Activated naive CD8-positive, alpha-beta T cell (primary cell): ENCODE measurements at regions not wholly inside any gene's neighbourhood (a gene's known extent, or its start where the extent isn't known, plus 50 kb on each side); places are given as distances from the start of the nearest gene placed in this dataset.

Source experiments
- H3K27ac Mint-ChIP-seq: one replicate; pipeline ENCODE4 v1.8.0; 2021; ENCODE audit warnings: mixed read lengths
- H3K27me3 Mint-ChIP-seq: one replicate; pipeline ENCODE4 v1.8.0; 2021; ENCODE audit warnings: mixed read lengths
- H3K36me3 Mint-ChIP-seq: one replicate; pipeline ENCODE4 v1.8.0; 2021; ENCODE audit warnings: mixed read lengths
- H3K4me1 Mint-ChIP-seq: one replicate; pipeline ENCODE4 v1.8.0; 2021; ENCODE audit warnings: low read depth, mixed read lengths
- H3K4me3 Mint-ChIP-seq: one replicate; pipeline ENCODE4 v1.8.0; 2021; ENCODE audit warnings: mild to moderate bottlenecking, mixed read lengths
- H3K9me3 Mint-ChIP-seq: one replicate; pipeline ENCODE4 v1.8.0; 2021; ENCODE audit warnings: low read depth, mixed read lengths

GRCh38 chr6:14738497-14738896, 507.4 kb upstream of the JARID2 start:
- Mint-ChIP-seq H3K9me3 (no peaks in the 10 kb centered on the region), H3K4me3 (no peak overlapping the region), H3K27ac (peak overlapping the region; percentile 72), H3K36me3 (no peaks in the 10 kb centered on the region), H3K27me3 (no peaks in the 10 kb centered on the region), H3K4me1 (peaks cover 61% of the 10 kb centered on the region)

GRCh38 chr6:14738933-14739332, 506.9 kb upstream of the JARID2 start:
- peaks cover 61% of the 10 kb centered on the region for H3K4me1 Mint-ChIP-seq

GRCh38 chr6:14739827-14740226, 506.0 kb upstream of the JARID2 start:
- Mint-ChIP-seq H3K4me1 (peaks cover 57% of the 10 kb centered on the region), H3K27me3 (no peaks in the 10 kb centered on the region), H3K36me3 (no peaks in the 10 kb centered on the region), H3K4me3 (no peak overlapping the region), H3K9me3 (no peaks in the 10 kb centered on the region), H3K27ac (no peak overlapping the region)

More at GRCh38 chr6:14738933-14739332, 506.9 kb upstream of the JARID2 start:
- Mint-ChIP-seq H3K27ac (peak overlapping the region; percentile 72), H3K36me3 (no peaks in the 10 kb centered on the region), H3K4me3 (no peak overlapping the region), H3K27me3 (no peaks in the 10 kb centered on the region), H3K9me3 (no peaks in the 10 kb centered on the region)

- Mint-ChIP-seq H3K4me1 (peaks cover 53% of the 10 kb centered on the region), H3K36me3 (peaks cover 8% of the 10 kb centered on the region), H3K27me3 (no peaks in the 10 kb centered on the region), H3K27ac (peak overlapping the region; percentile 90), H3K4me3 (no peak overlapping the region), H3K9me3 (peaks cover 10% of the 10 kb centered on the region)
Observed at GRCh38 chr6:14742171-14742570, 503.7 kb upstream of the JARID2 start.

GRCh38 chr6:14742680-14743079, 503.2 kb upstream of the JARID2 start:
- Mint-ChIP-seq H3K27ac (peak overlapping the region; percentile 90), H3K9me3 (peaks cover 10% of the 10 kb centered on the region), H3K4me1 (peaks cover 55% of the 10 kb centered on the region), H3K4me3 (no peak overlapping the region), H3K36me3 (peaks cover 8% of the 10 kb centered on the region), H3K27me3 (no peaks in the 10 kb centered on the region)

GRCh38 chr6:14743144-14743473, 502.8 kb upstream of the JARID2 start:
- Mint-ChIP-seq H3K4me3 (peak overlapping the region; percentile 55), H3K27me3 (no peaks in the 10 kb centered on the region), H3K27ac (peak overlapping the region; percentile 90), H3K36me3 (peaks cover 8% of the 10 kb centered on the region), H3K9me3 (peaks cover 10% of the 10 kb centered on the region), H3K4me1 (peaks cover 57% of the 10 kb centered on the region)

- Mint-ChIP-seq H3K36me3 (peaks cover 8% of the 10 kb centered on the region), H3K27me3 (no peaks in the 10 kb centered on the region), H3K9me3 (peaks cover 10% of the 10 kb centered on the region), H3K4me1 (peaks cover 59% of the 10 kb centered on the region), H3K4me3 (peak overlapping the region; percentile 55), H3K27ac (peak overlapping the region; percentile 90)
Observed at GRCh38 chr6:14743474-14744211, 502.2 kb upstream of the JARID2 start.

- Mint-ChIP-seq H3K36me3 (peaks cover 8% of the 10 kb centered on the region), H3K4me1 (peaks cover 59% of the 10 kb centered on the region), H3K27ac (peak overlapping the region; percentile 90), H3K9me3 (peaks cover 10% of the 10 kb centered on the region), H3K27me3 (no peaks in the 10 kb centered on the region), H3K4me3 (peak overlapping the region; percentile 41)
Observed at GRCh38 chr6:14744212-14744556, 501.7 kb upstream of the JARID2 start.

- Mint-ChIP-seq H3K27me3 (no peaks in the 10 kb centered on the region), H3K4me3 (peak overlapping the region; percentile 1), H3K9me3 (peaks cover 10% of the 10 kb centered on the region), H3K36me3 (peaks cover 8% of the 10 kb centered on the region), H3K27ac (peak overlapping the region; percentile 84), H3K4me1 (peaks cover 62% of the 10 kb centered on the region)
Observed at GRCh38 chr6:14746139-14746837, 499.6 kb upstream of the JARID2 start.

- Mint-ChIP-seq H3K27ac (peak overlapping the region; percentile 91), H3K4me3 (peak overlapping the region; percentile 42), H3K27me3 (no peaks in the 10 kb centered on the region), H3K36me3 (peaks cover 8% of the 10 kb centered on the region), H3K9me3 (peaks cover 10% of the 10 kb centered on the region), H3K4me1 (peaks cover 53% of the 10 kb centered on the region)
Observed at GRCh38 chr6:14747881-14748520, 497.9 kb upstream of the JARID2 start.

- Mint-ChIP-seq H3K9me3 (peaks cover 10% of the 10 kb centered on the region), H3K4me3 (peak overlapping the region; percentile 3), H3K27me3 (no peaks in the 10 kb centered on the region), H3K36me3 (peaks cover 8% of the 10 kb centered on the region), H3K4me1 (peaks cover 46% of the 10 kb centered on the region), H3K27ac (peak overlapping the region; percentile 91)
Observed at GRCh38 chr6:14748679-14749078, 497.2 kb upstream of the JARID2 start.

- peaks cover 8% of the 10 kb centered on the region for H3K36me3 Mint-ChIP-seq
- peaks cover 10% of the 10 kb centered on the region for H3K9me3 Mint-ChIP-seq
- H3K27me3 Mint-ChIP-seq, result no peaks in the 10 kb centered on the region
- peaks cover 36% of the 10 kb centered on the region for H3K4me1 Mint-ChIP-seq
- H3K27ac Mint-ChIP-seq, result no peak overlapping the region
- no peak overlapping the region for H3K4me3 Mint-ChIP-seq
Observed at GRCh38 chr6:14750059-14750661, 495.7 kb upstream of the JARID2 start.

- Mint-ChIP-seq H3K4me3 (no peak overlapping the region), H3K27ac (no peak overlapping the region), H3K27me3 (no peaks in the 10 kb centered on the region), H3K4me1 (peaks cover 25% of the 10 kb centered on the region), H3K36me3 (no peaks in the 10 kb centered on the region), H3K9me3 (peaks cover under 1% of the 10 kb centered on the region)
Observed at GRCh38 chr6:14751645-14752175, 494.2 kb upstream of the JARID2 start.

- H3K9me3 Mint-ChIP-seq, result no peaks in the 10 kb centered on the region
- H3K4me1 Mint-ChIP-seq, result peaks cover 9% of the 10 kb centered on the region
- no peaks in the 10 kb centered on the region for H3K36me3 Mint-ChIP-seq
- H3K27ac Mint-ChIP-seq, result peak overlapping the region; percentile 75
- H3K27me3 Mint-ChIP-seq, result no peaks in the 10 kb centered on the region
- H3K4me3 Mint-ChIP-seq, result no peak overlapping the region
Observed at GRCh38 chr6:14754751-14755513, 490.9 kb upstream of the JARID2 start.
